ENCODE measurements at regions not wholly inside any gene's neighbourhood (a gene's known extent, or its start where the extent isn't known, plus 50 kb on each side); places are given as distances from the start of the nearest gene placed in this dataset.

DNA sequence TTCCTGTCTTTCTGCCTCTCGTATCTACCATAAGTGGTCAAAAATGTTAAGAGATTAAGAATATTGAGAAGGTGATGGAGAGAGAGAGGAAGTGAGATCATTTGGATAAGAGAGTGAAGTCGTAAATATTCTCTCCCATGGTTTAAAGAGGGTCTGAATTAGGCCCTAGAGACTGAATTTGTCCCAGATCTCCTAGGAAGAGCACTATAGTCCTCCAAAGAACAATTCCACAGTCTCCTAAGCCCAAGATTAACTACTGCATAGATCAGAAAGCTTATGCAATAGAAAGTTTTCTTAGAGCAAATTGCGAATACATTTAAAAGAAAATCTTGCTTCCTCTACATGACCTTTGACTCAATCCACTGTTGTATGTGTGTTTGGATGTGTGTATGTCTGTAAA lies 598.8 kb downstream of the TUSC7 start (continued):
- TF ChIP-seq, protein P1, sequence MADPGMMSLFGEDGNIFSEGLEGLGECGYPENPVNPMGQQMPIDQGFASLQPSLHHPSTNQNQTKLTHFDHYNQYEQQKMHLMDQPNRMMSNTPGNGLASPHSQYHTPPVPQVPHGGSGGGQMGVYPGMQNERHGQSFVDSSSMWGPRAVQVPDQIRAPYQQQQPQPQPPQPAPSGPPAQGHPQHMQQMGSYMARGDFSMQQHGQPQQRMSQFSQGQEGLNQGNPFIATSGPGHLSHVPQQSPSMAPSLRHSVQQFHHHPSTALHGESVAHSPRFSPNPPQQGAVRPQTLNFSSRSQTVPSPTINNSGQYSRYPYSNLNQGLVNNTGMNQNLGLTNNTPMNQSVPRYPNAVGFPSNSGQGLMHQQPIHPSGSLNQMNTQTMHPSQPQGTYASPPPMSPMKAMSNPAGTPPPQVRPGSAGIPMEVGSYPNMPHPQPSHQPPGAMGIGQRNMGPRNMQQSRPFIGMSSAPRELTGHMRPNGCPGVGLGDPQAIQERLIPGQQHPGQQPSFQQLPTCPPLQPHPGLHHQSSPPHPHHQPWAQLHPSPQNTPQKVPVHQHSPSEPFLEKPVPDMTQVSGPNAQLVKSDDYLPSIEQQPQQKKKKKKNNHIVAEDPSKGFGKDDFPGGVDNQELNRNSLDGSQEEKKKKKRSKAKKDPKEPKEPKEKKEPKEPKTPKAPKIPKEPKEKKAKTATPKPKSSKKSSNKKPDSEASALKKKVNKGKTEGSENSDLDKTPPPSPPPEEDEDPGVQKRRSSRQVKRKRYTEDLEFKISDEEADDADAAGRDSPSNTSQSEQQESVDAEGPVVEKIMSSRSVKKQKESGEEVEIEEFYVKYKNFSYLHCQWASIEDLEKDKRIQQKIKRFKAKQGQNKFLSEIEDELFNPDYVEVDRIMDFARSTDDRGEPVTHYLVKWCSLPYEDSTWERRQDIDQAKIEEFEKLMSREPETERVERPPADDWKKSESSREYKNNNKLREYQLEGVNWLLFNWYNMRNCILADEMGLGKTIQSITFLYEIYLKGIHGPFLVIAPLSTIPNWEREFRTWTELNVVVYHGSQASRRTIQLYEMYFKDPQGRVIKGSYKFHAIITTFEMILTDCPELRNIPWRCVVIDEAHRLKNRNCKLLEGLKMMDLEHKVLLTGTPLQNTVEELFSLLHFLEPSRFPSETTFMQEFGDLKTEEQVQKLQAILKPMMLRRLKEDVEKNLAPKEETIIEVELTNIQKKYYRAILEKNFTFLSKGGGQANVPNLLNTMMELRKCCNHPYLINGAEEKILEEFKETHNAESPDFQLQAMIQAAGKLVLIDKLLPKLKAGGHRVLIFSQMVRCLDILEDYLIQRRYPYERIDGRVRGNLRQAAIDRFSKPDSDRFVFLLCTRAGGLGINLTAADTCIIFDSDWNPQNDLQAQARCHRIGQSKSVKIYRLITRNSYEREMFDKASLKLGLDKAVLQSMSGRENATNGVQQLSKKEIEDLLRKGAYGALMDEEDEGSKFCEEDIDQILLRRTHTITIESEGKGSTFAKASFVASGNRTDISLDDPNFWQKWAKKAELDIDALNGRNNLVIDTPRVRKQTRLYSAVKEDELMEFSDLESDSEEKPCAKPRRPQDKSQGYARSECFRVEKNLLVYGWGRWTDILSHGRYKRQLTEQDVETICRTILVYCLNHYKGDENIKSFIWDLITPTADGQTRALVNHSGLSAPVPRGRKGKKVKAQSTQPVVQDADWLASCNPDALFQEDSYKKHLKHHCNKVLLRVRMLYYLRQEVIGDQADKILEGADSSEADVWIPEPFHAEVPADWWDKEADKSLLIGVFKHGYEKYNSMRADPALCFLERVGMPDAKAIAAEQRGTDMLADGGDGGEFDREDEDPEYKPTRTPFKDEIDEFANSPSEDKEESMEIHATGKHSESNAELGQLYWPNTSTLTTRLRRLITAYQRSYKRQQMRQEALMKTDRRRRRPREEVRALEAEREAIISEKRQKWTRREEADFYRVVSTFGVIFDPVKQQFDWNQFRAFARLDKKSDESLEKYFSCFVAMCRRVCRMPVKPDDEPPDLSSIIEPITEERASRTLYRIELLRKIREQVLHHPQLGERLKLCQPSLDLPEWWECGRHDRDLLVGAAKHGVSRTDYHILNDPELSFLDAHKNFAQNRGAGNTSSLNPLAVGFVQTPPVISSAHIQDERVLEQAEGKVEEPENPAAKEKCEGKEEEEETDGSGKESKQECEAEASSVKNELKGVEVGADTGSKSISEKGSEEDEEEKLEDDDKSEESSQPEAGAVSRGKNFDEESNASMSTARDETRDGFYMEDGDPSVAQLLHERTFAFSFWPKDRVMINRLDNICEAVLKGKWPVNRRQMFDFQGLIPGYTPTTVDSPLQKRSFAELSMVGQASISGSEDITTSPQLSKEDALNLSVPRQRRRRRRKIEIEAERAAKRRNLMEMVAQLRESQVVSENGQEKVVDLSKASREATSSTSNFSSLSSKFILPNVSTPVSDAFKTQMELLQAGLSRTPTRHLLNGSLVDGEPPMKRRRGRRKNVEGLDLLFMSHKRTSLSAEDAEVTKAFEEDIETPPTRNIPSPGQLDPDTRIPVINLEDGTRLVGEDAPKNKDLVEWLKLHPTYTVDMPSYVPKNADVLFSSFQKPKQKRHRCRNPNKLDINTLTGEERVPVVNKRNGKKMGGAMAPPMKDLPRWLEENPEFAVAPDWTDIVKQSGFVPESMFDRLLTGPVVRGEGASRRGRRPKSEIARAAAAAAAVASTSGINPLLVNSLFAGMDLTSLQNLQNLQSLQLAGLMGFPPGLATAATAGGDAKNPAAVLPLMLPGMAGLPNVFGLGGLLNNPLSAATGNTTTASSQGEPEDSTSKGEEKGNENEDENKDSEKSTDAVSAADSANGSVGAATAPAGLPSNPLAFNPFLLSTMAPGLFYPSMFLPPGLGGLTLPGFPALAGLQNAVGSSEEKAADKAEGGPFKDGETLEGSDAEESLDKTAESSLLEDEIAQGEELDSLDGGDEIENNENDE (IDR thresholded peaks at IDR 0.05; ENCODE audit: insufficient replicate concordance, low read length) = no peak
- TF ChIP-seq SP4 (IDR thresholded peaks at IDR 0.05; ENCODE audit: low read length) (no peak), SAP30 (IDR thresholded peaks at IDR 0.05; ENCODE audit: insufficient read depth, insufficient replicate concordance, low read length) (no peak), JUND (IDR thresholded peaks at IDR 0.05; ENCODE audit: low read length) (no peak)
- TF ChIP-seq, protein P2, sequence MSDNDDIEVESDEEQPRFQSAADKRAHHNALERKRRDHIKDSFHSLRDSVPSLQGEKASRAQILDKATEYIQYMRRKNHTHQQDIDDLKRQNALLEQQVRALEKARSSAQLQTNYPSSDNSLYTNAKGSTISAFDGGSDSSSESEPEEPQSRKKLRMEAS (IDR thresholded peaks at IDR 0.05) = no peak
